SKM-1 treated with dmso at 0.1 percent for 144 hours (cell line): ENCODE measurements at regions not wholly inside any gene's neighbourhood (a gene's known extent, or its start where the extent isn't known, plus 50 kb on each side); places are given as distances from the start of the nearest gene placed in this dataset.

Source experiments
- DNase-seq: peaks from one replicate; lab custom pipeline; 2025; ENCODE audit not compliant: unreplicated experiment; lab: John Stamatoyannopoulos, UW

DNA sequence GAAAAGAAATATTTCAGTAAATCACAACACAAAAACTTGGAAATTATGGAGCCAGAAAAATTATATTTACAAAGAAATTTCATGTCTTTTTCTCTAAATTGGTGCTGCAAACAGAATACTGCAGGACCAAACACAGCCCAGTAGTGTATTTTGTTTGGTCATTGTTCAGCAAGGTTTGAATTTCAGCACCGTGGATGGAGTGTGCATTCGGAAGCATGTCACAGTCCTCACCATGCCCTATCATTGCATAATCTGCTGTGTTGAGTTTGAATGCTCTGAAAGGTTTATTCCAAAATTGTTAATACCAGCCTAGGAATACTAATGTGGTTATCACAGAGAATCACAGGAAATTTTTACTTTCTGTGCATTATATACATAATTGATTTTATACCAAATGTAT, 296.7 kb downstream of the METTL4 start:
- DNase-seq, result no peak

GRCh38 chr18:2281086-2281485, 290.2 kb downstream of the METTL4 start:
- no peak for DNase-seq

GRCh38 chr18:2281523-2282199, 289.6 kb downstream of the METTL4 start:
- DNase-seq, result no peak

DNA sequence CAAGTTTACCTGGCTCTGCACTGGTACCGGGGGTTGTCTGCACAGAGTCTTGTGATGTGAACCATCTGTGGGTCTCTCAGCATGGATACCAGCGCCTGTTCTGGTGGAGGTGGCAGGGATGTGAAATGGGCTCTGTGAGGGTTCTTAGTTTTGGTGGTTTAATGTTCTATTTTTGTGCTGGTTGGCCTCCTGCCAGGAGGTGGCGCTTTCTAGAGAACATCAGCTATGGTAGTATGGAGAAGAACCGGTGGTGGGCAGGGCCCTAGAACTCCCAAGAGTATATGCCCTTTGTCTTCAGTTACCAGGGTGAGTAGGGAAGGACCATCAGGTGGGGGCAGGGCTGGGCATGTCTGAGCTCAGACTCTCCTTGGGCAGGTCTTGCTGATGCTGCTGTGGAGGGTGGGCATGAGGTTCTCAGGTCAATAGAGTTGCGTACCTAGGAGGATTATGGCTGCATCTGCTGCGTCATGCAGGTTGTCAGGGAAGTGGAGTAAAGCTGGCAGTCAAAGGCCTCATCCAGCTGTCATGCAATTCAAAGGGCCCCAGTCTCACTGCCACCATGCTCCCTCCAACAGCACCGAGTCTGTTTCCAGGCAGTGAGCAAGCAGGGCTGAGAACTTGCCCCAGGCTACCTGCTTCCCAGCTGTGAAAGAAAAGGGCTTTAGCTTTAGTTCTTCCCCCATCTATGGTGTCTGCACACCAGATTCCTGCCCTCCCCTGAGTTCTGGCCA, 278.0 kb downstream of the METTL4 start:
- no peak for DNase-seq

DNA sequence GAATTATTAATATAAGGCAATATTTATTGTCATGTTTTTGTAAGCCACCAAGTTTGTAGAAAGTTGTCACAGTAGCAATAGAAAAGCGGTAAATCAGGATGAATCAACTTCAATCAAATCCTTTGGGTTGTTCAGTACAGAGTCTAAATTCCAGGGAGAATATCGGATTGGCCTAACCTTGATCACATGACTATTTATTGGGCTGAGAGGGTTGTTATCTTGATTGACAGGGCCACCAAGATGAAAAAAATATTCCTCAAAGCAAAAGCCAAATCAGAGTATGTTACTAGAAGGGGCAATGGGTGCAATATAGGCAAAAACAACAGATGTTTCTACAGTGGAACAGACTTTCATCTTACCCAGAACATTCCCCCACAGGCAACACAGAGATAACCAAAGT, 270.0 kb downstream of the METTL4 start:
- no peak for DNase-seq

GRCh38 chr18:2302012-2302411, 269.3 kb downstream of the METTL4 start:
- DNase-seq, result no peak

DNA sequence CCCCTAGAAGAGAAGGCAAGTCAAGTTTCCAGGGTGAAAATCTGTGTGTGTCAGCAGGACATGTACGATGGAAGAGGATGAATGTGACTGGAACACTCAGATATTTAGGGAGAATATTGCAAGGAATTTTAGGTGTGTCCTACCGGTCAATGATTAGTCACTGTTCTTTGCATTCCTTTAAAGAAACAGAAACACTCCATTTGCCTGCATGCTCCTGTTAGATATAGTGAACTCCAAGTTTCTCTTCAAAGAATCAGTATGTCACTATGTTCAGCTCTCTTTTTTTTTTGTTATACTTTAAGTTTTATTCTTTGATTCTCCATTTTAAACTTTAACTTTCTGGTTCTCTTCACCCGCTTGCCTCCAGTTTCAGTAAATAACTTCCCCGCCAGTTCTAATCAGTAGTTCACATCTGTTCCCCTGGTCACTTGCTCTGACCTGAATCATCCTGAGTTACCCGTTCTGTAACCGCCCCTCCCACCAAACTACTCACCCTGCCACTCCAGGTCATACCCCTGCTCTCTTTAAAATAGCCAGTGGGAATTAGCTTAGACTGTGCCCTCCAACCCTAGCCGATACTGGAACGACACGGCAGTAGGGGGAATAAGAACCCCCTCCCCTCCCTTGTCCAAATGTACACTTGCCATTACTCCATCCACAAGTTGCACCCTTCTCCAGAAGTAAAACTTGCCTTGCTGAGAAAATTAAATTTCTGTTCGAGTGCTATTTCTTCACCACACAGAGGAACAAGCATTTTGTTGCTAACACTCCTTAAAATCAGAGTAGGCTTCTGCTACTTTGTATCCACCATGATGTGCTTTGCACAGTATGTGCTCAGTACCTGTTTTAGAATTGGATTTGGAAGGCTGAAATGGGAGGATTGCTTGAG, 268.4 kb downstream of the METTL4 start:
- no peak for DNase-seq

- DNase-seq, result no peak
These were observed 267.6 kb downstream of the METTL4 start for GRCh38 chr18:2303517-2304238.

DNA sequence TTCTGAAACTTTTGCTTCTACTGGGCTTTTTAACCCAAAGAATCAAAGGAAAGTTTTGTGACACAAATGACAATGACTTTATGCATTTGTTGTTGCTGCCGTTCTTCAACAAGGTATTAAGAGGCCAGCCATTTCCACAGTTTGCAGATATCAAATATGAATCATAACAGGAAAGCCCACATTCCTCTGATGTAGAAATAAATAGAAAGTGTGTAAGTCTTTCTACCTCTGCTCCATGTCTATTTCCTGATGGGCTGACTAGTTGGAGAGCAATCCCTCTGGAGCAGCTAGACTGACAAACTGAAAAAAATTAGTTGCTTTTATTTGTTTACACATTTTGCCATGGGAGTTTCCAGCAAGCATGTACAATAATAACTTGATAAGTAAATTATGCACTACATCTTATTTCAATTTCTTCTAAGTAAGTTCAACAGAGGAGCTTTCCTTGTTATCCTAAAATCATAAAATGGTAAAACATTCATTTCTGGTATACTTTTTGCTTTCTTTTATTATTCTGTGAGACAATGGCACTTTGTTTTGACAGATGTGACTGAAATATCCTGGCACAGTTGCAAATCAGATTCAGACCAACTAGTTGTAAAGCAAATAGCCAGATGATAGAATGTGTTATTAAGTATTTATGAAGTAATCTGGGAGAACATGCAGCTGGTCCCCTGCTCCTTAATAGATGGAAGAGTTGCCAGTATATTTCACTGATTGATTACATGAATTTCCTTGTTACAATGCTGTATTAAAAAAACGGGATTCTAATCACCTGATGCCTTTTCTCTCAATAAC, 266.7 kb downstream of the METTL4 start:
- no peak for DNase-seq

DNA sequence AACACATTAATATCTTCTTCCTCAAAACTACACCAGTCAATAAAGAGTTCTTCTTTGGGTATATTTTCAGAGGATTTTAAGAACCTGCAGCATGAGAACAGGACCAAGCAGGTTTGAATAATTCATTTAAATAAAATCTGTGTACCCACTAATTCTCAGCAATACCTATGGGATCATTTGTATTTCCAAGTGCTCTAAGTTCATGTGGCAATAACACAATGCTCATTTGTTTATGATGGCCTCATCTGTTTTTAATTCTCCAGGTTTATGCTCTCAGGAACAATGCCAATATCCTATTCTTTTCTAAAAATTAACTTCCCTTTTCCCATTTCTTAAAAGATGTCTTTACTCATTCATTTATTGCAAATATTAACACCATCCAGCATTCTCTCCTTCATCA, 264.7 kb downstream of the METTL4 start:
- no peak for DNase-seq

- no peak for DNase-seq
These were observed 260.4 kb downstream of the METTL4 start for GRCh38 chr18:2310886-2311285.

- peak; percentile 51 for DNase-seq
These were observed 258.9 kb downstream of the METTL4 start for GRCh38 chr18:2312440-2312839.

GRCh38 chr18:2313332-2313731, 258.0 kb downstream of the METTL4 start:
- DNase-seq, result no peak

- no peak for DNase-seq
These were observed 255.1 kb downstream of the METTL4 start for GRCh38 chr18:2316082-2316750.

DNA sequence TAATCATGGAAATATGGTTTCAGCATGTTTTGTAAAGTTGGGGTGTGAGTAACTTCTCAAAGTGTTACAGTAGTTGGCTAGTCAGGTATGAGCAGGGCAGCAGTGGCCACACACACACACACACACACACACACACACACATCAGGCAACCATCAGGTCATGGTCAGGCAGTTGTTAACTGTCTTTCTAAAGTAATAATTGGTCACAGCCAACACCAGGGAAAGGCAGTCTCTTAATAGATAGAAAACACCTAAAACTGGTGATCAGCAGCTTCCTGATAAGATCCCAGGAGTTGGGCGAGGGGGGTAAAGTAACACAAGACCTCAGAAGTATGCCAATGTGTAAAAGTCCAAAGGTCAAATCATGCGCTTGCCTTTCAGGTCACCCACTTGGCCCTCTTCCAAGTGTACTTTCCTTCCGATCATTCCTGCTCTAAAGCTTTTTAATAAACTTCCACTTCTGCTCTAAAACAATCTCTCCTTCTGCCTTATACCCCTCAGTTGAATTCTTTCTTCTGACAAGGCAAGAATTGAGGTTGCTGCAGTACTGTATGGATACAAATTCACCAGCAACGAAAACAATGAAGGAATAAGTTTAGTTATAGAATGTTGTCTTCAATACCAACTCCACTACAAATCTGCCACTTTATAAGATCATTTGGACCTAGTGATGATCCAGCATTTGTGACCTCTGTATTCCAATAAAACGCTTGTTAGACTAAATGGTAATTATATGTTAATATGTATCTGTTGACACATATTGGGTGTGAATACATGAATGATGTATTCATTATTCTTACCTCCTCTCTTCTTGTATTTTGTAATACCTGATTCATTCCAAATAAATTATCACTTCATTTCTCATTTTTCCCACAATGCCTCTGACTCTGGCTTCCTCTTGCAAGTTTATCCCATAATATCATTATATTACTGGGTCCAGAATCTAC, 254.3 kb downstream of the METTL4 start:
- no peak for DNase-seq

DNA sequence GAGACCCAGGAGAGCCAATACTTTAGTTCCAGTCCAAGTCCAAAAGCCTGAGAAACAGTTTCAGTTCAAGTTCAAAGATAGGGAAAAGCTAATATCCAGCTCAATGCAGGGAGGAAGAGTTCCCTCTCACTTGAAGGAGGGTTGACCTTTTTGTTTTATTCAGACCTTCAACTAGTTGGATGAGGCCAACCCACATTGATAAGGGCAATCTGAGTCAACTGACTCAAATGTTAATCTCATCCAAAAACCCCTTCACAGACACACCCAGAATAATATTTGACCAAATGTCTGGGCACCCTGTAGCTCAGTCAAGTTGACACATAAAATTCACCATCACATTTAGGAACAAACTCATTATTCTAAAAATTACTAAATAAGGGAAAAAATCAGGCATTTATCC, 246.8 kb downstream of the METTL4 start:
- DNase-seq, result no peak

DNA sequence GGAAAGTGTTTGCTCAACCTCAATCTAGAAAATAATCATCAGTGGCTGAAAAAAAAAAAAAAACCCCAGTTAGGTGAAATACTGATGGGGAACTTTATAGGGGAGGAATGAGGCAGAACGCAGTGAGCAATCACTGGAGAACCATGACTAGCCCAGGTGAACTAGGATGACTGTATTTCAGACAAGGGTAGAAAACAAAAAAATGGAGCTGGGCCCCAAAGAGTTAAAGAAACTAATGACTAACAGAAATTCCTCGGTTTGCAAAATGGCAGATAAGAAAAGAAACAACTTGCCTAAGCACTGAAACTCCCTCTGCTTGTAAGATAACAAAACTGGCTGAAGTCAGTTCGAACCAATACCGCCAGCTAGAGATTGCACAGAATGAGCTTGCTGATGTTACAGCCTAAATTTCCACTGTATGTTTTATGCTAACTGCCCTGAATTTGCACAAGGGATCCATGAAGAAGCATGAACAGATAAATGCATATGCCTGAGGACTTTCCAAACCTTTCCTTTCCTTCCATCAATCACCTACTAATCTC, 245.9 kb downstream of the METTL4 start:
- no peak for DNase-seq

GRCh38 chr18:2325933-2326332, 245.4 kb downstream of the METTL4 start:
- DNase-seq, result no peak
